Activated CD8-positive, alpha-beta memory T cell treated with anti-CD3 and anti-CD28 coated beads, Interleukin-2, amount 10 ng/mL, durations not matched to agents 7 days and 5 days (primary cell): ENCODE measurements at regions not wholly inside any gene's neighbourhood (a gene's known extent, or its start where the extent isn't known, plus 50 kb on each side); places are given as distances from the start of the nearest gene placed in this dataset.

Experiments used
- ATAC-seq: fragments of 150-1000 bp; cut with Tn5 transposase; one replicate; pipeline ENCODE4 v1.10.0; 2021; ENCODE audit warnings: moderate library complexity
- CTCF ChIA-PET: fragments of 350-600 bp; sonication (Branson Sonifier 250); formaldehyde crosslinking; loops from one replicate; lab custom pipeline; 2021; ENCODE audit warnings: antibody characterized with exemption; lab: Charles Lee
- DNase-seq: peaks from one replicate; pipeline ENCODE4 v3.0.0-alpha.2; 2020
- H3K27ac Mint-ChIP-seq: one replicate; pipeline ENCODE4 v1.8.0; 2021; ENCODE audit warnings: mild to moderate bottlenecking, mixed read lengths
- H3K27me3 Mint-ChIP-seq: one replicate; pipeline ENCODE4 v1.8.0; 2021; ENCODE audit warnings: mixed read lengths
- H3K36me3 Mint-ChIP-seq: one replicate; pipeline ENCODE4 v1.8.0; 2021; ENCODE audit warnings: mild to moderate bottlenecking, mixed read lengths
- H3K4me1 Mint-ChIP-seq: one replicate; pipeline ENCODE4 v1.8.0; 2021; ENCODE audit warnings: mixed read lengths
- H3K4me3 Mint-ChIP-seq: one replicate; pipeline ENCODE4 v1.8.0; 2021; ENCODE audit warnings: mild to moderate bottlenecking, moderate library complexity, mixed read lengths
- H3K9me3 Mint-ChIP-seq: one replicate; pipeline ENCODE4 v1.8.0; 2022; ENCODE audit warnings: low read depth, mixed read lengths

- no peak for ATAC-seq
- DNase-seq, result no peak
- CTCF ChIA-PET, result no interaction called here
- no peaks in the 10 kb centered on the region for H3K27me3 Mint-ChIP-seq
- H3K4me1 Mint-ChIP-seq, result no peaks in the 10 kb centered on the region
- H3K27ac Mint-ChIP-seq, result no peak overlapping the region
- H3K4me3 Mint-ChIP-seq, result no peak overlapping the region
- H3K36me3 Mint-ChIP-seq, result no peaks in the 10 kb centered on the region
- peaks cover 2% of the 10 kb centered on the region for H3K9me3 Mint-ChIP-seq
Measured at GRCh38 chr2:184206045-184206444, 392.3 kb upstream of the ZNF804A start.

GRCh38 chr2:184210329-184210728 is 388.0 kb upstream of the ZNF804A start:
- Mint-ChIP-seq H3K9me3 (peaks cover 8% of the 10 kb centered on the region), H3K4me1 (no peaks in the 10 kb centered on the region), H3K4me3 (no peak overlapping the region), H3K27ac (no peak overlapping the region), H3K27me3 (no peaks in the 10 kb centered on the region), H3K36me3 (no peaks in the 10 kb centered on the region)
- no peak for DNase-seq
- CTCF ChIA-PET, result no interaction called here
- ATAC-seq, result no peak

GRCh38 chr2:184215745-184216144 is 382.6 kb upstream of the ZNF804A start:
- CTCF ChIA-PET, result no interaction called here
- no peaks in the 10 kb centered on the region for H3K4me1 Mint-ChIP-seq
- H3K9me3 Mint-ChIP-seq, result peaks cover 10% of the 10 kb centered on the region
- ATAC-seq (no peak), DNase-seq (no peak)
- no peak overlapping the region for H3K4me3 Mint-ChIP-seq
- H3K27me3 Mint-ChIP-seq, result no peaks in the 10 kb centered on the region
- H3K36me3 Mint-ChIP-seq, result no peaks in the 10 kb centered on the region
- H3K27ac Mint-ChIP-seq, result no peak overlapping the region

GRCh38 chr2:184256611-184257010 is 341.7 kb upstream of the ZNF804A start:
- H3K27ac Mint-ChIP-seq, result no peak overlapping the region
- no peaks in the 10 kb centered on the region for H3K36me3 Mint-ChIP-seq
- CTCF ChIA-PET, result no interaction called here
- ATAC-seq, result no peak
- H3K27me3 Mint-ChIP-seq, result no peaks in the 10 kb centered on the region
- peaks cover 4% of the 10 kb centered on the region for H3K9me3 Mint-ChIP-seq
- no peak for DNase-seq
- no peak overlapping the region for H3K4me3 Mint-ChIP-seq
- H3K4me1 Mint-ChIP-seq, result no peaks in the 10 kb centered on the region

- ATAC-seq (no peak), DNase-seq (no peak)
- Mint-ChIP-seq H3K4me1 (no peaks in the 10 kb centered on the region), H3K36me3 (no peaks in the 10 kb centered on the region), H3K9me3 (no peaks in the 10 kb centered on the region), H3K27me3 (no peaks in the 10 kb centered on the region), H3K27ac (no peak overlapping the region), H3K4me3 (no peak overlapping the region)
- CTCF ChIA-PET, result no interaction called here
Measured at GRCh38 chr2:184261331-184261730, 337.0 kb upstream of the ZNF804A start.

GRCh38 chr2:184261818-184262217 is 336.5 kb upstream of the ZNF804A start:
- no peaks in the 10 kb centered on the region for H3K4me1 Mint-ChIP-seq
- DNase-seq (no peak), ATAC-seq (no peak)
- H3K27ac Mint-ChIP-seq, result no peak overlapping the region
- no peak overlapping the region for H3K4me3 Mint-ChIP-seq
- no peaks in the 10 kb centered on the region for H3K9me3 Mint-ChIP-seq
- H3K27me3 Mint-ChIP-seq, result no peaks in the 10 kb centered on the region
- CTCF ChIA-PET, result no interaction called here
- H3K36me3 Mint-ChIP-seq, result no peaks in the 10 kb centered on the region

GRCh38 chr2:184268900-184269477 is 329.3 kb upstream of the ZNF804A start:
- CTCF ChIA-PET, result no interaction called here
- Mint-ChIP-seq H3K9me3 (peaks cover 3% of the 10 kb centered on the region), H3K4me3 (no peak overlapping the region), H3K4me1 (no peaks in the 10 kb centered on the region), H3K27me3 (no peaks in the 10 kb centered on the region), H3K36me3 (no peaks in the 10 kb centered on the region), H3K27ac (no peak overlapping the region)
- DNase-seq (no peak), ATAC-seq (no peak)

- H3K36me3 Mint-ChIP-seq, result no peaks in the 10 kb centered on the region
- H3K27me3 Mint-ChIP-seq, result no peaks in the 10 kb centered on the region
- no peaks in the 10 kb centered on the region for H3K4me1 Mint-ChIP-seq
- no peak for ATAC-seq
- no peak overlapping the region for H3K27ac Mint-ChIP-seq
- H3K9me3 Mint-ChIP-seq, result peaks cover 6% of the 10 kb centered on the region
- CTCF ChIA-PET, result no interaction called here
- no peak for DNase-seq
- no peak overlapping the region for H3K4me3 Mint-ChIP-seq
Measured at GRCh38 chr2:184270660-184271059, 327.7 kb upstream of the ZNF804A start.

- DNase-seq, result no peak
- no peak overlapping the region for H3K4me3 Mint-ChIP-seq
- no peak overlapping the region for H3K27ac Mint-ChIP-seq
- ATAC-seq, result no peak
- H3K27me3 Mint-ChIP-seq, result no peaks in the 10 kb centered on the region
- CTCF ChIA-PET, result no interaction called here
- no peaks in the 10 kb centered on the region for H3K4me1 Mint-ChIP-seq
- H3K9me3 Mint-ChIP-seq, result peaks cover 6% of the 10 kb centered on the region
- no peaks in the 10 kb centered on the region for H3K36me3 Mint-ChIP-seq
Measured at GRCh38 chr2:184272056-184272455, 326.3 kb upstream of the ZNF804A start.

GRCh38 chr2:184294831-184295230 is 303.5 kb upstream of the ZNF804A start:
- Mint-ChIP-seq H3K4me3 (no peak overlapping the region), H3K27me3 (no peaks in the 10 kb centered on the region), H3K9me3 (peaks cover 7% of the 10 kb centered on the region), H3K36me3 (no peaks in the 10 kb centered on the region), H3K27ac (no peak overlapping the region), H3K4me1 (no peaks in the 10 kb centered on the region)
- no peak for DNase-seq
- ATAC-seq, result no peak
- CTCF ChIA-PET, result no interaction called here

- no peak overlapping the region for H3K4me3 Mint-ChIP-seq
- CTCF ChIA-PET, result no interaction called here
- no peak for DNase-seq
- H3K27me3 Mint-ChIP-seq, result no peaks in the 10 kb centered on the region
- no peaks in the 10 kb centered on the region for H3K36me3 Mint-ChIP-seq
- peaks cover 7% of the 10 kb centered on the region for H3K9me3 Mint-ChIP-seq
- H3K4me1 Mint-ChIP-seq, result no peaks in the 10 kb centered on the region
- H3K27ac Mint-ChIP-seq, result no peak overlapping the region
- no peak for ATAC-seq
Measured at GRCh38 chr2:184297085-184297484, 301.2 kb upstream of the ZNF804A start.

- Mint-ChIP-seq H3K27ac (no peak overlapping the region), H3K9me3 (peaks cover 2% of the 10 kb centered on the region), H3K4me1 (no peaks in the 10 kb centered on the region), H3K27me3 (no peaks in the 10 kb centered on the region), H3K4me3 (no peak overlapping the region), H3K36me3 (no peaks in the 10 kb centered on the region)
- CTCF ChIA-PET, result no interaction called here
- DNase-seq (no peak), ATAC-seq (no peak)
Measured at GRCh38 chr2:184302506-184302905, 295.8 kb upstream of the ZNF804A start.

- H3K27ac Mint-ChIP-seq, result no peak overlapping the region
- no peaks in the 10 kb centered on the region for H3K27me3 Mint-ChIP-seq
- DNase-seq (no peak), ATAC-seq (no peak)
- no peaks in the 10 kb centered on the region for H3K9me3 Mint-ChIP-seq
- no peak overlapping the region for H3K4me3 Mint-ChIP-seq
- no peaks in the 10 kb centered on the region for H3K4me1 Mint-ChIP-seq
- CTCF ChIA-PET, result no interaction called here
- no peaks in the 10 kb centered on the region for H3K36me3 Mint-ChIP-seq
Measured at GRCh38 chr2:184304006-184304405, 294.3 kb upstream of the ZNF804A start.

- DNase-seq (no peak), ATAC-seq (no peak)
- CTCF ChIA-PET, result no interaction called here
- Mint-ChIP-seq H3K27me3 (no peaks in the 10 kb centered on the region), H3K27ac (no peak overlapping the region), H3K36me3 (no peaks in the 10 kb centered on the region), H3K4me3 (no peak overlapping the region), H3K9me3 (no peaks in the 10 kb centered on the region), H3K4me1 (no peaks in the 10 kb centered on the region)
Measured at GRCh38 chr2:184305105-184305504, 293.2 kb upstream of the ZNF804A start.

GRCh38 chr2:184308706-184309105 is 289.6 kb upstream of the ZNF804A start:
- ATAC-seq, result no peak
- H3K4me1 Mint-ChIP-seq, result no peaks in the 10 kb centered on the region
- CTCF ChIA-PET, result no interaction called here
- DNase-seq, result no peak
- no peaks in the 10 kb centered on the region for H3K27me3 Mint-ChIP-seq
- H3K36me3 Mint-ChIP-seq, result no peaks in the 10 kb centered on the region
- no peak overlapping the region for H3K27ac Mint-ChIP-seq
- no peak overlapping the region for H3K4me3 Mint-ChIP-seq
- H3K9me3 Mint-ChIP-seq, result no peaks in the 10 kb centered on the region
